Right lobe of liver (tissue), 6 donors: ENCODE measurements at regions not wholly inside any gene's neighbourhood (a gene's known extent, or its start where the extent isn't known, plus 50 kb on each side); places are given as distances from the start of the nearest gene placed in this dataset.
"Not testable (repeated sequence)": the region's sequence is repeated elsewhere in the genome, so short reads cannot be mapped to it uniquely, and the experiment has no call there.

Experiments used
- ATAC-seq, 4 donors: fragments of 200-7000 bp; cut with Tn5 transposase; one replicate each; pipeline ENCODE4 v1.9.1; 2020; ENCODE audit warnings: mild to moderate bottlenecking in 4 of 4, moderate library complexity in 4 of 4
- DNase-seq, 3 donors: peaks; one replicate each; pipeline ENCODE4 v3.0.0-alpha.2; 2020
- H3K27ac ChIP-seq, 3 donors: fragments of 200-600 bp; one replicate each; pipeline ENCODE4 v1.8.0; 2022
- H3K27me3 ChIP-seq, 2 donors: fragments of 200-600 bp; one replicate each; pipeline ENCODE4 v1.8.0; 2022
- H3K36me3 ChIP-seq, 4 donors: fragments of 200-600 bp; sonication (generic) in 1 of 4; one replicate each; pipeline versions ENCODE4 v1.5.1 to v1.8.0; 2017 to 2022; ENCODE audit warnings: control low read depth in 1 of 4
- H3K4me1 ChIP-seq, 4 donors: fragments of 200-600 bp; sonication (generic) in 1 of 4; one replicate each; pipeline versions ENCODE4 v1.5.1 to v1.8.0; 2017 to 2022; ENCODE audit warnings: control low read depth in 1 of 4
- H3K4me3 ChIP-seq, 3 donors: fragments of 200-600 bp; one replicate each; pipeline ENCODE4 v1.8.0; 2022
- H3K9me3 ChIP-seq, 4 donors: fragments of 200-600 bp; sonication (generic) in 1 of 4; one replicate each; pipeline versions ENCODE4 v1.5.1 to v1.8.0; 2017 to 2022; ENCODE audit warnings: control low read depth in 1 of 4
- CTCF ChIP-seq, 4 donors: fragments of 200-600 bp in 3 of 4; fragments of 450-650 bp in 1 of 4; IDR thresholded peaks; one replicate each; pipeline versions ENCODE4 v1.5.1 to v1.8.0; 2016 to 2022; ENCODE audit warnings: antibody characterized with exemption in 4 of 4, mild to moderate bottlenecking in 2 of 4
- POLR2A ChIP-seq: fragments of 450-650 bp; IDR thresholded peaks from one replicate; pipeline ENCODE4 v1.6.1; 2017; ENCODE audit warnings: antibody characterized with exemption, mild to moderate bottlenecking
- WGBS: methylation state at CpG from one replicate; pipeline ENCODE4 v1.1.6; 2018; ENCODE audit warnings: low coverage, low lambda C conversion rate; ENCODE audit not compliant: insufficient coverage; ENCODE audit errors: missing lambda C conversion rate; 5-methylcytosine and 5-hydroxymethylcytosine counted together
- intact Hi-C, 2 donors: fragments of 100-400 bp; cut with DNase I; formaldehyde crosslinking; loops; one replicate each; pipeline versions ENCODE4 v1.11.2 to v1.14.1; 2022
- donor health status: DM: no; HTN: yes; CAD: no.
- donor health status: DM: no; HTN: no; CAD: no.
- donor health status: DM: no; HTN: no; CAD: no.
- donor health status: DM: no; HTN: yes; CAD: no.
- donor health status: DM: no; HTN: yes; CAD: no.

DNA sequence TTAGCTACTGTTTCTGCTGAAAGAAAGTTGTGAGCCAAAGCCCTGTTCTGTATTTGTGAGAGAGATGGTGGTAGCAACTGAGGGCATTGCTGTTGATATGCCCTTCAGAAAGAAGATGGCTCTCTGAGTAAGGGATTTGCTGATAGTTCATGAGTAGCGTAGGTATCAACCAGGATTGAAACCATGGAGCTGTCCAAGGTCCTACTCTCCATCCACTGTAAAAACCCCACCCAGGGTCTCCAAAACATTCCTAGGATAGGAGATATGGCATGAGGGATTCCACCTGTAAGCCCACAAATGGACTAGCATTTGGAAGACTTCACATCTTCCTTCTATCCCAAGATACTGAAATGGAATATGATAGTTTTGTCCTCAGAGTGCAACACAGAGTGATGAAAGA, 277.1 kb upstream of the PRKX start:
- no peaks in the 10 kb centered on the region for H3K36me3 ChIP-seq
- no peak overlapping the region for H3K4me3 ChIP-seq
- intact Hi-C loops: no loop called here
- ATAC-seq: no peak
- no peaks in the 10 kb centered on the region for H3K27me3 ChIP-seq
- no peak overlapping the region for H3K27ac ChIP-seq
- no peak for DNase-seq
- H3K9me3 ChIP-seq: no peaks in the 10 kb centered on the region
- H3K4me1 ChIP-seq: no peaks in the 10 kb centered on the region
- WGBS: 27% methylated on average over 1 of the region's 1 CpG
- no peak for TF ChIP-seq POLR2A

DNA sequence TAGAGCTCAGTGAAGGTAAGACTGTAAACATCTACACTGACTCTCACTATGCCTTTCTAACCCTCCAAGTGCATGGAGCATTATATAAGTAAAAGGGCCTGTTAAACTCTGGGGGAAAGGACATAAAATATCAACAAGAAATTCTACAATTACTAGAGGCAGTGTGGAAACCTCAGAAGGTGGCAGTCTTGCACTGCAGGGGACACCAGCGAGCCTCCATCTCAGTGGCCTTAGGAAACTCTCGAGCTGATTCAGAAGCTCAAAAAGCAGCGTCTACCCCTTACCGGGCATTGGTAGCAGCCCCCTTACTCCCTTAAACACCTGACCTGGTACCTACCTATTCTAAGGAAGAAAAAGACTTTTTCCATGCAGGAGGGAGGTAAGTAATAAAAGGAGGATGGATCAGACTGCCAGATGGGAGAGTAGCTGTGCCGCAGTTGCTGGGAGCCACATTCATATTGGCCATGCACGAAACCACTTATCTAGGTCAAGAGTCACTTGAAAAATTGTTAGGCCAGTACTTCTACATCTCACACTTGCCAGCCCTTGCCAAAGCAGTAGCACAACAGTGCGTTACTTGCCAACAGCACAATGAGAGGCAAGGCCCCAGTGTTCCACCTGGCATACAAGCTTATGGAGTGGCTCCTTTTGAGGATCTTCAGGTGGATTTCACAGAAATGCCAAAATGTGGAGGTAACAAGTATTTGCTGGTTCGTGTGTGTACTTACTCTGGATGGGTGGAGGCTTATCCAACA, 258.8 kb upstream of the PRKX start:
- H3K27ac ChIP-seq, H3K27me3 ChIP-seq, H3K4me3 ChIP-seq, H3K9me3 ChIP-seq, ATAC-seq, DNase-seq, H3K36me3 ChIP-seq, intact Hi-C loops, H3K4me1 ChIP-seq: not testable (repeated sequence)
- 44% methylated on average over 7 of the region's 8 CpGs for WGBS

DNA sequence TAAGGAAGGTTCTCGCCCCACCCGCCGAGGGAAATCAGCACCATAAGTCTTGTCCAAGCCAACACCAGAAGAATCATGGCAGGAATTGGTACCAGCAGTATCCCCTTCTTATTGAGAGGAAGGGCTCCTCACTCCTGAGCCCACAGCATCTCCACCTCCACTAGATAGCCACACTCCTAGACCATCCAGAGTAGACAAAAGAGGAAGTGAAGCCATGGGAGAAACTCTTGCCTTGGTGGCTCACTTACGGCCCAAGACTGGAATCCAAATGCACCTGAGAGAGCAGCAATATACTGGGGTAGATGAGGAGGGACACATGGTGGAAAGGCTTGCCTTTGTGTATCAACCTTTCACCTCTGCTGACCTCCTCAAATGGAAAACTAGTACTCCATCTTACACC, 255.3 kb upstream of the PRKX start:
- intact Hi-C loops: no loop called here
- no peak overlapping the region for H3K27ac ChIP-seq
- ATAC-seq (no peak), DNase-seq (no peak)
- no peak overlapping the region for H3K4me3 ChIP-seq
- TF ChIP-seq POLR2A: no peak
- TF ChIP-seq CTCF (IDR thresholded peaks at IDR 0.05): no peak
- no peaks in the 10 kb centered on the region for H3K9me3 ChIP-seq
- no peaks in the 10 kb centered on the region for H3K27me3 ChIP-seq
- no peaks in the 10 kb centered on the region for H3K36me3 ChIP-seq
- H3K4me1 ChIP-seq: no peaks in the 10 kb centered on the region
- WGBS: 89% methylated on average over 4 of the region's 4 CpGs

DNA sequence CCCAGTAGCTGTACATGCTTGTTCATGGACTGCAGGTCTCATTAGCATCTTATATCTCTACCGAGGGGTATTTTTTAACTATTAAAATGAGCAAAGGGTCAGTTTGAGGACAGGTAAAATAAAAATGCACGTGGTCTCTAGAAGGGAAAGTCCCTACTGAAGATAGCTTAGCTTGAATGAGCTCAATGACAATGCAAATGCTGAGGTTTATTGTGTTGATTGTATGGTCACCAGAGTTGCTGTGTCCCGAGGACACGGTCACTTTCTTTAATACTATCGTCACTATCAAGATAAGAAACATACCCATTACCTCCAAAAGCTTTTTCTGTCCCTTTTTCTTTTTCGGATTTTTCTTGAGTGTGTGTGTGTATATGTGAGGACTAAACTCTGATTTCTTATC, 250.5 kb upstream of the PRKX start:
- ATAC-seq (no peak), DNase-seq (no peak)
- Histone ChIP-seq H3K4me1 (peaks cover 0 to 6% (median 0%) of the 10 kb centered on the region in 4 donors), H3K27me3 (peaks cover 0 to 7% of the 10 kb centered on the region in 2 donors), H3K36me3 (no peaks in the 10 kb centered on the region), H3K27ac (no peak overlapping the region), H3K9me3 (no peaks in the 10 kb centered on the region), H3K4me3 (no peak overlapping the region)
- intact Hi-C loops: no loop called here
- 21% methylated on average over 6 of the region's 6 CpGs for WGBS
- TF ChIP-seq POLR2A (no peak), CTCF (IDR thresholded peaks at IDR 0.05) (no peak)

DNA sequence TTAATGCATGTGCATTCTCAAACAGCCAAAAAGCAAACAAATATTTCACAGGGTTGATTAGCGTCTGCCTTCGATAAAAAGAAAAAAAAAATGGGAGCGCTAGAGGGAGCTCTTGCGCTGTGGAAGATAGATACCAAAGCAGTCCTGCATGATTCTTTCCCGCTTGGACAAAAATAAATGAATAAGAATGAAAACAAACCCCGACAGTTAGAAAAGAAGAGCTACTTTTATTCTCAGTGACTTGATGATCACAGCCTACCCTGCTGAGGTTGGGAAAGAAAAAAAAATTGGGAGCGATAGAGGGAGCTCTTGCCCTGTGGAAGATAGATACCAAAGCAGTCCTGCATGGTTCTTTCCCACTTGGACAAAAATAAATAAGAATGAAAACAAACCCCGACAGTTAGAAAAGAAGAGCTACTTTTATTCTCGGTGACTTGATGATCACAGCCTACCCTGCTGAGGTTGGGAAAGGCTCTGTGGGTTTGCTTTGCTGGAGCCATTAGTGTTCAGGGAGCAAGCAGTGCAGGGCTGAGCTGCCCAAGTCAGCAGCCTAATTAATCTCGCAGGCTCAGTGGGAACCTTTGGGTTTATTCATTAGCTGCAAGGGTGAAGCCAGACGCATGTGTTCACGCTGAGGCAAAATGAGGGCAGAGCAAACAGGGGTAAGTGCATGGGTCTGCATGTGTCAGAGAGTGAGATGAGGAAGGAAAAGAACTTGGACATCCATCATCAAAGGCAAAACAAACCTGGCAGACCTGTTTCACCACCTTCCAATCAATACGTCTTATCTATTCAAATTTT, 249.3 kb upstream of the PRKX start:
- DNase-seq (no peak), ATAC-seq (peak; percentile 43 to 67 (median 59))
- intact Hi-C loops: no loop called here
- Histone ChIP-seq H3K27me3 (peaks cover 0 to 7% of the 10 kb centered on the region in 2 donors), H3K36me3 (no peaks in the 10 kb centered on the region), H3K4me1 (peaks cover 0 to 6% (median 0%) of the 10 kb centered on the region in 4 donors), H3K9me3 (no peaks in the 10 kb centered on the region), H3K4me3 (no peak overlapping the region), H3K27ac (no peak overlapping the region)
- TF ChIP-seq CTCF (IDR thresholded peaks at IDR 0.05): peak; percentile 17 to 66 (median 56)
- no peak for TF ChIP-seq POLR2A
- WGBS: 2% methylated on average over 13 of the region's 13 CpGs
